AG04450 (cell line): ENCODE measurements at regions not wholly inside any gene's neighbourhood (a gene's known extent, or its start where the extent isn't known, plus 50 kb on each side); places are given as distances from the start of the nearest gene placed in this dataset.

Experiments used
- CTCF ChIA-PET: fragments of 300-600, 350-600 bp; formaldehyde crosslinking; extraction: SDS; loops from one replicate; lab custom pipeline; 2022; ENCODE audit warnings: antibody characterized with exemption, inconsistent platforms; lab: Charles Lee
- POLR2A ChIA-PET: fragments of 350-600 bp; formaldehyde crosslinking; extraction: SDS; loops from one replicate; lab custom pipeline; 2021; ENCODE audit warnings: antibody characterized with exemption, inconsistent platforms; lab: Yijun Ruan, JAX
- DNase-seq: peaks from one replicate; pipeline ENCODE4 v3.0.0-alpha.2; 2011; ENCODE audit warnings: low read depth, low spot score
- H3K27ac ChIP-seq: one replicate; pipeline ENCODE4 v1.5.1; 2012; ENCODE audit warnings: low read depth, low read length, control low read depth
- H3K27me3 ChIP-seq: one replicate; pipeline ENCODE4 v1.6.0; 2012; ENCODE audit warnings: low read length; ENCODE audit not compliant: control insufficient read depth, insufficient read depth
- H3K4me3 ChIP-seq: 2 replicates; pipeline ENCODE4 v1.5.1; 2011; ENCODE audit warnings: mild to moderate bottlenecking, low read depth, low read length, control low read depth
- H3K9me3 ChIP-seq: 2 replicates; pipeline ENCODE4 v1.5.1; 2012; ENCODE audit warnings: low read length; ENCODE audit not compliant: control insufficient read depth, insufficient read depth
- CTCF ChIP-seq: IDR thresholded peaks from 2 replicates; pipeline ENCODE4 v1.5.1; 2011; ENCODE audit warnings: low read depth, low read length, control low read depth, inconsistent platforms

GRCh38 chr4:111994392-111994791 is 150.9 kb upstream of the FAM241A start:
- POLR2A ChIA-PET = no interaction called here
- Histone ChIP-seq H3K27ac (no peak overlapping the region), H3K9me3 (no peaks in the 10 kb centered on the region), H3K4me3 (no peak overlapping the region), H3K27me3 (no peaks in the 10 kb centered on the region)
- no peak for DNase-seq
- CTCF ChIA-PET = no interaction called here
- TF ChIP-seq CTCF = no peak

GRCh38 chr4:111997785-111998184 is 147.5 kb upstream of the FAM241A start:
- TF ChIP-seq CTCF = no peak
- DNase-seq = no peak
- Histone ChIP-seq H3K4me3 (no peak overlapping the region), H3K27ac (no peak overlapping the region), H3K9me3 (no peaks in the 10 kb centered on the region), H3K27me3 (no peaks in the 10 kb centered on the region)
- CTCF ChIA-PET = no interaction called here
- POLR2A ChIA-PET = no interaction called here

- no peak for TF ChIP-seq CTCF
- H3K9me3 ChIP-seq = no peaks in the 10 kb centered on the region
- ChIA-PET CTCF (interaction anchor here (1.2 kb wide), 1 partner anchor 32 kb away, joined by 3 read pairs; no protein-coding TSS in a partner anchor), POLR2A (no interaction called here)
- no peak overlapping the region for H3K4me3 ChIP-seq
- H3K27me3 ChIP-seq = no peaks in the 10 kb centered on the region
- DNase-seq = no peak
- no peak overlapping the region for H3K27ac ChIP-seq
Observed at GRCh38 chr4:111999801-112000200, 145.5 kb upstream of the FAM241A start.

- POLR2A ChIA-PET = no interaction called here
- DNase-seq = no peak
- CTCF ChIA-PET = interaction anchor here (0.5 to 1.2 kb wide), 2 partner anchors 31 to 99 kb away, joined by 3 read pairs; no protein-coding TSS in a partner anchor
Observed at GRCh38 chr4:112001041-112001440, 144.2 kb upstream of the FAM241A start.

GRCh38 chr4:112002248-112002661 is 143.0 kb upstream of the FAM241A start:
- Histone ChIP-seq H3K9me3 (no peaks in the 10 kb centered on the region), H3K4me3 (no peak overlapping the region), H3K27me3 (no peaks in the 10 kb centered on the region), H3K27ac (no peak overlapping the region)
- TF ChIP-seq CTCF = no peak
- DNase-seq = no peak
- ChIA-PET POLR2A (no interaction called here), CTCF (interaction anchor here (1.1 kb wide), 1 partner anchor 29 kb away, joined by 3 read pairs; no protein-coding TSS in a partner anchor)

More at GRCh38 chr4:112001041-112001440, 144.2 kb upstream of the FAM241A start:
- TF ChIP-seq CTCF = no peak
- H3K4me3 ChIP-seq = no peak overlapping the region
- H3K9me3 ChIP-seq = no peaks in the 10 kb centered on the region
- H3K27me3 ChIP-seq = no peaks in the 10 kb centered on the region
- no peak overlapping the region for H3K27ac ChIP-seq
